Nephron (organoid): ENCODE measurements at regions not wholly inside any gene's neighbourhood (a gene's known extent, or its start where the extent isn't known, plus 50 kb on each side); places are given as distances from the start of the nearest gene placed in this dataset.

Experiments
- H3K27ac Mint-ChIP-seq, 3 experiments: 2 replicates each; pipeline ENCODE4 v1.8.0; 2020; ENCODE audit warnings: mixed read lengths in 3 of 3, mild to moderate bottlenecking in 2 of 3, moderate library complexity in 1 of 3
- H3K27me3 Mint-ChIP-seq: 2 replicates; pipeline ENCODE4 v1.8.0; 2021; ENCODE audit warnings: low read depth, mild to moderate bottlenecking, moderate library complexity, mixed read lengths
- H3K36me3 Mint-ChIP-seq: 2 replicates; pipeline ENCODE4 v1.8.0; 2020; ENCODE audit warnings: low read depth, mixed read lengths
- H3K4me1 Mint-ChIP-seq: 2 replicates; pipeline ENCODE4 v1.8.0; 2020; ENCODE audit warnings: mixed read lengths
- H3K4me3 Mint-ChIP-seq, 3 experiments: 2 replicates each; pipeline ENCODE4 v1.8.0; 2020; ENCODE audit warnings: mild to moderate bottlenecking in 3 of 3, mixed read lengths in 3 of 3, moderate library complexity in 2 of 3
- H3K9me3 Mint-ChIP-seq: 2 replicates; pipeline ENCODE4 v1.8.0; 2020; ENCODE audit warnings: mixed read lengths
- TF ChIP-seq, protein P1 (sequence below), 3 experiments: fragments of 200-600 bp; sonication (generic); IDR thresholded peaks; one replicate each; pipeline ENCODE4 v1.5.0; 2021; ENCODE audit warnings: antibody characterized with exemption in 3 of 3; ENCODE audit not compliant: unreplicated experiment in 3 of 3

DNA sequence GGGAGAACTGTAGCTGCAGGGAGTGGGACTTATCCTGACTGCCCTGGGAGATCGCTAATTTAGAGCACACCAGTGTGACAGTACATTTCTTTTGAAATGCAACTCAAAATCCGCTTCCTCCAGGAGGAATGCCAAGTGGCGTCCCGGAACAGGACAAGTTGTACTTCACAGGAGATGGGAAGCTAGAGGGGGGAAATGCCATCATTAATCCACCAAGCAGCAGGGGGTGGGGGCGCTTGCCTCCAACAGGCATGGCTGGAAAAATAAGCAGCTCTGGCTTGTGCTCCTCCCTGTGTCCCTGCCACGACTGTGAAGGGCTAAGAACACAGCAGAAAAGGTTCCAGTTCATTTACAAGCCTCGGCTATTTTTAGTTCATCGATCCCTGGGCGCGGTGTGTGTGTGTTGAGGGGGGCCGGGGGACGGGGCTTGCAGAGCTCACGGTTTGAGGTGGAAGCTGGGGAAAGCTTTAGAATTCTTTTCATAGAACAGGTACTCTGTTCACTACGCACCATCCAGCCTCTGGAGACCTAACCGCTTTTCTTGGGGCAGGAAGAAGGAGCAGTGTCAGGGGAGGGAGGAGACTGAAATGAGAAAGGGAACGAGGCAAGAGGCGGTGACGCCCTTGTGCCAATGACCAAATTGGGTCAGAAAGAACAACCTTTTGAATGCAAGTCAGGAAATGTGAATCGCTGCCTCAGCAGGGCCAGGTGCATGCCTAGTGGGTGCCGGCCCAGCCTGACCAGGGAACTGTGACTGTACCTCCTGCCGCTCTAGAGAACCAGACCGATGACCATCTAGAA lies 51.8 kb upstream of the DGKG start:
- H3K27me3 Mint-ChIP-seq, result peaks cover 58% of the 10 kb centered on the region
- H3K4me3 Mint-ChIP-seq, result peak overlapping the region; percentile 63 to 72 (median 72)
- H3K27ac Mint-ChIP-seq, result peak overlapping the region in 2 of 3 experiments; percentile 36 to 80
- TF ChIP-seq, protein P1, sequence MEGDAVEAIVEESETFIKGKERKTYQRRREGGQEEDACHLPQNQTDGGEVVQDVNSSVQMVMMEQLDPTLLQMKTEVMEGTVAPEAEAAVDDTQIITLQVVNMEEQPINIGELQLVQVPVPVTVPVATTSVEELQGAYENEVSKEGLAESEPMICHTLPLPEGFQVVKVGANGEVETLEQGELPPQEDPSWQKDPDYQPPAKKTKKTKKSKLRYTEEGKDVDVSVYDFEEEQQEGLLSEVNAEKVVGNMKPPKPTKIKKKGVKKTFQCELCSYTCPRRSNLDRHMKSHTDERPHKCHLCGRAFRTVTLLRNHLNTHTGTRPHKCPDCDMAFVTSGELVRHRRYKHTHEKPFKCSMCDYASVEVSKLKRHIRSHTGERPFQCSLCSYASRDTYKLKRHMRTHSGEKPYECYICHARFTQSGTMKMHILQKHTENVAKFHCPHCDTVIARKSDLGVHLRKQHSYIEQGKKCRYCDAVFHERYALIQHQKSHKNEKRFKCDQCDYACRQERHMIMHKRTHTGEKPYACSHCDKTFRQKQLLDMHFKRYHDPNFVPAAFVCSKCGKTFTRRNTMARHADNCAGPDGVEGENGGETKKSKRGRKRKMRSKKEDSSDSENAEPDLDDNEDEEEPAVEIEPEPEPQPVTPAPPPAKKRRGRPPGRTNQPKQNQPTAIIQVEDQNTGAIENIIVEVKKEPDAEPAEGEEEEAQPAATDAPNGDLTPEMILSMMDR (IDR thresholded peaks at IDR 0.05; ENCODE audit: unreplicated experiment in 3 of 3), result no peak
- H3K9me3 Mint-ChIP-seq, result no peaks in the 10 kb centered on the region
- H3K36me3 Mint-ChIP-seq, result no peaks in the 10 kb centered on the region
- peaks cover 19% of the 10 kb centered on the region for H3K4me1 Mint-ChIP-seq

DNA sequence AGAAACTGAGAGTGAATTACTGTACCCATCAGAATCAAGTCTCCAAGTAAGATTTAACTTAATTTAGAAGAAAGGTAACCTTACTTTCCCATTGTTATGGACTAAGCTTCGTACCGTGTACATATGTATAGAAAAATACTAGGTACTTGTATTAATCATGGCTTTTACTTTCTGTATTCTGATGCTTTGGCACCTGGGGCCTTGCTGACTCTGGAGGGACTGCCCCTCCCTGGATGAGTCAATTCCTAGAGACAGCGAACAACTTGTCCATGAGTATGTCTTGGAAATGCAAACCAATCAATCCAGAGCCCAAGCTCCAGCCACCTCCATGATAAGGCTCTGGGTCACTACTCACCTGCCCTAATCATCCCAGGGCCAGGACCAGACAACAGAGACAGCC lies 50.0 kb upstream of the DGKG start:
- Mint-ChIP-seq H3K4me1 (peaks cover 19% of the 10 kb centered on the region), H3K27me3 (peaks cover 63% of the 10 kb centered on the region), H3K9me3 (no peaks in the 10 kb centered on the region), H3K27ac (no peak overlapping the region), H3K4me3 (no peak overlapping the region), H3K36me3 (no peaks in the 10 kb centered on the region)
- TF ChIP-seq, protein P1 (IDR thresholded peaks at IDR 0.05; ENCODE audit: unreplicated experiment in 3 of 3), result no peak
